Central memory CD8-positive, alpha-beta T cell (primary cell): ENCODE measurements at regions not wholly inside any gene's neighbourhood (a gene's known extent, or its start where the extent isn't known, plus 50 kb on each side); places are given as distances from the start of the nearest gene placed in this dataset.
"Not testable (repeated sequence)": the region's sequence is repeated elsewhere in the genome, so short reads cannot be mapped to it uniquely, and the experiment has no call there.

Experiments used
- ATAC-seq: fragments of 150-1000 bp; cut with Tn5 transposase; replicated peaks from 2 replicates; pipeline ENCODE4 v1.10.0; 2022; ENCODE audit warnings: mild to moderate bottlenecking, moderate FRiP score, moderate number of reproducible peaks; ENCODE audit not compliant: poor library complexity, severe bottlenecking; ENCODE audit errors: extremely low read depth
- DNase-seq, 2 donors: peaks; one replicate each; pipeline ENCODE4 v3.0.0; 2021; ENCODE audit warnings: low spot score in 2 of 2
- H3K27ac Mint-ChIP-seq: one replicate; pipeline ENCODE4 v1.8.0; 2022; ENCODE audit warnings: low read depth, mild to moderate bottlenecking, moderate library complexity, mixed read lengths
- H3K27me3 Mint-ChIP-seq: one replicate; pipeline ENCODE4 v1.8.0; 2022; ENCODE audit warnings: mixed read lengths
- H3K36me3 Mint-ChIP-seq: one replicate; pipeline ENCODE4 v1.8.0; 2022; ENCODE audit warnings: mild to moderate bottlenecking, moderate library complexity, mixed read lengths; ENCODE audit not compliant: insufficient read depth
- H3K4me1 Mint-ChIP-seq: one replicate; pipeline ENCODE4 v1.8.0; 2022; ENCODE audit warnings: mixed read lengths
- H3K4me3 Mint-ChIP-seq: one replicate; pipeline ENCODE4 v1.8.0; 2022; ENCODE audit warnings: mild to moderate bottlenecking, moderate library complexity, mixed read lengths
- H3K9me3 Mint-ChIP-seq: one replicate; pipeline ENCODE4 v1.8.0; 2022; ENCODE audit warnings: mixed read lengths

DNA sequence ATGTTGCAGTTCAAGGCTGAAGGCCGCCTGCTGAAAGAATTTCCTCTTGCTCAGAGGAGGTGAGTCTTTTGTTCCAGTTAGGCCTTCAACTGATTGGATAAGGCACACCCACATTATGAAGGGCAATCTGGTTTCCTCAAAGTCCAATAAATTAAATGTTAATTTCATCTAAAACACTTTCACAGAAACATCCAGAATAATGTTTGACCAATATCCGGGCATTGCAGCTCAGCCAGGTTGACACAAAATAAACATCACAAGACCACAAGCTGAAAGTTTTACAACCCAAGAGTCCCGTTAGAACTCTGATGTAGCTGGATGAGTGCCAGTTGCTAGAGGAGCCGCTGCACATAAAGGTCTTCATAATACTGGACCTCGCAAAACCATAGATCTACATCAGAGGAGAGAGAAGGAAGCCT, 64.9 kb upstream of the EED start:
- no peak for ATAC-seq
- Mint-ChIP-seq H3K4me1 (peaks cover 6% of the 10 kb centered on the region), H3K9me3 (no peaks in the 10 kb centered on the region), H3K27ac (no peak overlapping the region), H3K27me3 (no peaks in the 10 kb centered on the region), H3K36me3 (no peaks in the 10 kb centered on the region), H3K4me3 (no peak overlapping the region)
- DNase-seq, result no peak

DNA sequence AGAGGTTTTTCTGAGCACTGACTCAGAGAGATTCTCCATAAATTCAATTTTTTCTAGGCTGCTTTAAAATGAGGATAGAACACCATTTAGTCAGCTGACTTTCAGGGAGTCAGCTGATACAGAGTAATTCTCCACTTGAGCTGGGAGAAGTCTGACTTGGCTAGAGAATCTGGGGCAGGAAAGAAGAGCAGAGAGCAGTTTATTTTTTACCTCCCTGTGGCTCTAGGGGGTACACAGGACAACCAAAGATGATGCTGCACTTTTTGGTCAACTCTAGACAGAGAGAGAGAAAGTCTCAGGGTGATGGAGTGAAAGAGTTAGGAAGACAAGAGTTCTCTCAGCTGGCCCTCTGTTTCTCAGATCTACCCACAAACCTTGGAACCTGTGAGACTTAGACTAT, 67.3 kb upstream of the EED start:
- H3K36me3 Mint-ChIP-seq, result no peaks in the 10 kb centered on the region
- H3K27me3 Mint-ChIP-seq, result no peaks in the 10 kb centered on the region
- H3K4me3 Mint-ChIP-seq, result no peak overlapping the region
- H3K4me1 Mint-ChIP-seq, result peaks cover 6% of the 10 kb centered on the region
- DNase-seq (no peak), ATAC-seq (peak; percentile 20)
- no peak overlapping the region for H3K27ac Mint-ChIP-seq
- no peaks in the 10 kb centered on the region for H3K9me3 Mint-ChIP-seq

GRCh38 chr11:86176165-86176884, 68.2 kb upstream of the EED start:
- Mint-ChIP-seq H3K36me3 (no peaks in the 10 kb centered on the region), H3K27ac (no peak overlapping the region), H3K9me3 (no peaks in the 10 kb centered on the region), H3K27me3 (no peaks in the 10 kb centered on the region), H3K4me3 (no peak overlapping the region), H3K4me1 (peaks cover 6% of the 10 kb centered on the region)
- ATAC-seq, result peak; percentile 66
- no peak for DNase-seq

DNA sequence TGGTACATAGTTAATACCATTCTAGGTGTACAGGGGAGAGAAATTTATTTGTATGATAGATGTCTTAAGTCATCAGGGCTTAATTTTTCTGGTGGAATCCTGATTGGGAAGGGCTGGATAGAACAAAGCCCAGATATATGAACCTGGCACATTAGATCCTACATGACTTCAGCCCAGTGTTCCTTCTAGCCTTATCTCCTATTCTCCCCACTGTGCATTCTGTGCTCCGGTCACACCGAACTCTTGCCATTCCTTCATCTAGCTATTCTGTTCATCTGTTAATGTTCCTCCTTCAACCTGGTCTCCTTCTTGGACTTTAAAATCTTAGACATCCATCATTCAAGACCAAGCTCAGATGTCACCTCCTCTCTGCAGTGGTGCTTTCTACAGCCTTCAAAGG, 68.9 kb upstream of the EED start:
- Mint-ChIP-seq H3K4me3 (no peak overlapping the region), H3K27ac (no peak overlapping the region), H3K36me3 (no peaks in the 10 kb centered on the region), H3K27me3 (no peaks in the 10 kb centered on the region), H3K9me3 (no peaks in the 10 kb centered on the region), H3K4me1 (peaks cover 6% of the 10 kb centered on the region)
- ATAC-seq, result no peak
- DNase-seq, result no peak

GRCh38 chr11:86175191-86175590, 69.4 kb upstream of the EED start:
- Mint-ChIP-seq H3K27me3 (no peaks in the 10 kb centered on the region), H3K27ac (no peak overlapping the region), H3K36me3 (no peaks in the 10 kb centered on the region), H3K9me3 (no peaks in the 10 kb centered on the region), H3K4me1 (peaks cover 6% of the 10 kb centered on the region), H3K4me3 (no peak overlapping the region)
- DNase-seq (no peak), ATAC-seq (no peak)

- no peak for ATAC-seq
- H3K4me3 Mint-ChIP-seq, result no peak overlapping the region
- no peaks in the 10 kb centered on the region for H3K27me3 Mint-ChIP-seq
- H3K4me1 Mint-ChIP-seq, result peaks cover 6% of the 10 kb centered on the region
- H3K36me3 Mint-ChIP-seq, result no peaks in the 10 kb centered on the region
- H3K9me3 Mint-ChIP-seq, result no peaks in the 10 kb centered on the region
- no peak overlapping the region for H3K27ac Mint-ChIP-seq
- DNase-seq, result no peak
These were observed 70.2 kb upstream of the EED start for GRCh38 chr11:86174101-86175046.

DNA sequence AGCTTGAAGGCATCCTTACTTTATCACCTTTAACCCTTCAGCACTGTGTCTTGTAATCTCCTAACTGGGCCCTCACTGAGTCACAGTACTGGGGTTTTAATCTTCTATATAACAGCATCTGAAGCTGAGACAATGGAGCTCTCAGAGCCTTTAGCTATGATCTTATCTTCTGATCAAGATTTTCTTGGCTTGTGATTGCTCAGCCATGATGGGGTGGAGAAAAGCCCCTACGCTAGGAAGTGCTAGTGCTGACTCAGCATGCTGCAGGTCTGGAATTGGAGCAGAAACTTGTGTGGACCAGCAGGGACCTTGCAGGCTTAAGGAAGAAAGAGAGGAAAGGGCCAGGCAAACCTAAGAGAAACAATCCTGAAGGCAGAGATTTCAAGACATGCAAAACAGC, 71.7 kb upstream of the EED start:
- Mint-ChIP-seq H3K36me3 (no peaks in the 10 kb centered on the region), H3K27me3 (no peaks in the 10 kb centered on the region), H3K4me1 (peaks cover 6% of the 10 kb centered on the region), H3K27ac (no peak overlapping the region), H3K4me3 (no peak overlapping the region), H3K9me3 (no peaks in the 10 kb centered on the region)
- DNase-seq (no peak), ATAC-seq (no peak)

- Mint-ChIP-seq H3K36me3 (no peaks in the 10 kb centered on the region), H3K9me3 (no peaks in the 10 kb centered on the region), H3K4me1 (peaks cover 6% of the 10 kb centered on the region), H3K27ac (no peak overlapping the region), H3K27me3 (no peaks in the 10 kb centered on the region), H3K4me3 (no peak overlapping the region)
- DNase-seq (no peak), ATAC-seq (no peak)
These were observed 72.9 kb upstream of the EED start for GRCh38 chr11:86171627-86172026.

DNA sequence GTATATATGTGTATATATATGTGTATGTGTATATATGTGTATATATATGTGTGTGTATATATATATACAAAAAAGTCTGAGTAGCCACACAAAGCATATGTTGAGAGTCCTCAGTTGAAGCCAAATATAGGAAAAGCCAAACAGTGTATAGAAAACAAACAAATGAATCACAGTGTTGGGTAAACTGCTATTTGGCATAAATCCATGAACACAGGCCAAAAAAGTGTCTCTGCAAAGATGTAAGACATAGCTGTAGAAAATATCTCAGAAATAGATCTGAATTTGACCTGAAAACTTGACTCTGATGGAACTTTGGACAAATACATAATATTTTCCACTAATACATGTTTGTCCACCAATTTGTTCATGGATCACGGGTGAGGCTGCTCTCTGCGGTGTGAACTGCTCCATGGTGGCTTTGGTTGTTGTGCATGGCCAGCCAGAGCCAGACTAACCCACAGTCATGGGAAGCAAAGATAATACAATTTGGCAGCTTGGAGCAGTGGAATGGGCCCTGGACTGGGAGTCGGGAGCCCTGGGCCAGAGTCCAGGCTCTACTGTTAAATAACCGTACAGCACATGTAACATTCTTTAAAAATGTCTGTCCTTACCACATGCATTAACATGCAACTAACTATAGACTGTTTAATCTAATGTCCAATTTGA, 76.9 kb upstream of the EED start:
- Mint-ChIP-seq H3K9me3 (no peaks in the 10 kb centered on the region), H3K27me3 (no peaks in the 10 kb centered on the region), H3K36me3 (no peaks in the 10 kb centered on the region), H3K4me3 (no peak overlapping the region), H3K4me1 (no peaks in the 10 kb centered on the region), H3K27ac (no peak overlapping the region)
- ATAC-seq (no peak), DNase-seq (no peak)

GRCh38 chr11:86166287-86166686, 78.3 kb upstream of the EED start:
- H3K36me3 Mint-ChIP-seq, DNase-seq, ATAC-seq, H3K9me3 Mint-ChIP-seq, H3K27me3 Mint-ChIP-seq, H3K4me3 Mint-ChIP-seq, H3K27ac Mint-ChIP-seq, H3K4me1 Mint-ChIP-seq: not testable (repeated sequence)

DNA sequence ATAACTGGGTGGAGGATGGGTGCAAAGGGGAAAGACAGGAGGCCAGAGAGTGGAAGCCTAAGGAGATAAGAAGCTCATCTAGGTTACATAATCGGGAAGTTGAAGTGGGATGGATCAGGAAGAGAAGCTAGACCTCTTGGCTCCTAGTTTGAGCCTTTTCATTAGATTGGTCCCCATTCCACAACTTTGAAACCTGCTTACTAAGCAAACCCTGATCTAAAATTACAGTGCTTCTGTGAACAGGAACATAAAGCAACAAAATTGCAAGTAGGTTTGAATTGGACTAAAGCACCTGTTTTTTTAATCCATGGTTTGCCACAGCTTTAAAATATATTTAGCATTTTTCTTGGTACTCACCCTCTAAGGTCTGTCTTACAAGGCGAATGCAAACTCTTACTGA, 80.4 kb upstream of the EED start:
- Mint-ChIP-seq H3K27ac (no peak overlapping the region), H3K36me3 (no peaks in the 10 kb centered on the region), H3K4me1 (peaks cover 5% of the 10 kb centered on the region), H3K9me3 (no peaks in the 10 kb centered on the region), H3K4me3 (no peak overlapping the region), H3K27me3 (no peaks in the 10 kb centered on the region)
- no peak for ATAC-seq
- no peak for DNase-seq

DNA sequence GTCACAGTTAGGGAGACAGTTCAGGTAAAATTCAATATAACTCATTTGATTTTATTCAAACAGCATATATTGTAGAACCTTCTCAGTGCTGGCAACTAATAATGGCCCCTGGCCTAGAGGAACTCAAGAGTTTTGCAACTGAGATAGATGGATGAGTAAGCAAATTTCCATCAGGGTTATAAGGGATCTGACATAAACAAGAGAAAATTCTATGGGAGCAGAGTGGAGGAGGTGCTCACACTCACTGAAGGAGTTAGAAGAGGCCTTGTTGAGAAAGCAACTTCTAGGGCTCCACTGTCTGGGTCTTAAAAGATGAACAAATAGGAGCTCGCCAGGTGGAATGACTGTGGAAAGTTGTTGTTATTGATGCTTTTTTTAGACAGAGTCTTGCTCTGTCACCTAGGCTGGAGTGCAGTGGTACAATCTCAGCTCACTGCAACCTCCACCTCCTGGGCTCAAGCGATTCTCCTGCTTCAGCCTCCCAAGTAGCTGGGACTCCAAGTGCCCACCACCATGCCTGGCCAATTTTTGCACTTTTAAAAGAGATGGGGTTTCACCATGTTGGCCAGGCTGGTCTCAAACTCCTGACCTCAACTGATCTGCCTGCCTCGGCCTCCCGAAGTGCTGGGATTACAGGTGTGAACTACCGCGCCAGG, 81.2 kb upstream of the EED start:
- not testable (repeated sequence) for H3K27me3 Mint-ChIP-seq, H3K9me3 Mint-ChIP-seq, H3K36me3 Mint-ChIP-seq, H3K27ac Mint-ChIP-seq, DNase-seq, H3K4me3 Mint-ChIP-seq, ATAC-seq
- peaks cover 10% of the 10 kb centered on the region for H3K4me1 Mint-ChIP-seq
